GM12878 (cell line): ENCODE measurements at regions not wholly inside any gene's neighbourhood (a gene's known extent, or its start where the extent isn't known, plus 50 kb on each side); places are given as distances from the start of the nearest gene placed in this dataset.

Experiments
- ATAC-seq: fragments of 200-7000 bp; cut with Tn5 transposase; 3 replicates; pipeline ENCODE4 v1.9.1; 2020; ENCODE audit warnings: mild to moderate bottlenecking, moderate library complexity
- BruUV-seq: library from RNA; stranded (reverse); fragments of 400-500 nt; replicated peaks from 2 replicates; lab custom pipeline; 2021; lab: Mats Ljungman, UMichigan
- CTCF ChIA-PET: fragments of 300-600 bp; sonication (Branson Sonifier 250); formaldehyde crosslinking; extraction: SDS; loops from one replicate; lab custom pipeline; 2021; ENCODE audit warnings: inconsistent platforms; lab: Yijun Ruan, JAX
- POLR2A ChIA-PET: fragments of 350-600 bp; formaldehyde crosslinking; extraction: SDS; loops from one replicate; lab custom pipeline; 2021; ENCODE audit warnings: inconsistent platforms; lab: Charles Lee
- RAD21 ChIA-PET: fragments of 300-600 bp; sonication (Branson Sonifier 250); formaldehyde crosslinking; loops from one replicate; lab custom pipeline; 2023; ENCODE audit warnings: antibody characterized with exemption; ENCODE audit not compliant: unreplicated experiment; lab: Charles Lee
- SMC1A ChIA-PET: fragments of 300-600 bp; sonication (Branson Sonifier 250); formaldehyde crosslinking; loops from one replicate; lab custom pipeline; 2023; ENCODE audit not compliant: unreplicated experiment, uncharacterized antibody; lab: Charles Lee
- DNase-seq: peaks from one replicate; pipeline ENCODE4 v3.0.0-alpha.2; 2011; ENCODE audit warnings: low read depth, low spot score
- FAIRE-seq: peaks from 3 replicates; lab custom pipeline; 2011; peaks lifted over from hg19 to GRCh38; lab: Jason Lieb, UNC
- H2AFZ ChIP-seq: 2 replicates; pipeline ENCODE4 v1.6.0; 2011; ENCODE audit warnings: low read depth, low read length, control low read depth; ENCODE audit not compliant: control insufficient read depth
- H3K27ac ChIP-seq: 2 replicates; pipeline ENCODE4 v1.5.1; 2011; ENCODE audit warnings: control low read depth; ENCODE audit not compliant: control insufficient read depth, insufficient read depth
- H3K27me3 ChIP-seq, 2 experiments: replicated peaks in 1 of 2; 2 replicates each; pipeline versions ENCODE4 v1.6.0 to v1.6.1; 2011; ENCODE audit warnings: low read length in 1 of 2; ENCODE audit not compliant: control insufficient read depth in 2 of 2, insufficient read depth in 2 of 2
- H3K36me3 ChIP-seq, 2 experiments: 2 replicates each; pipeline ENCODE4 v1.5.1; 2011; ENCODE audit warnings: low read length in 1 of 2; ENCODE audit not compliant: control insufficient read depth in 2 of 2, insufficient read depth in 2 of 2
- H3K4me1 ChIP-seq: 2 replicates; pipeline ENCODE4 v1.6.1; 2011; ENCODE audit warnings: mild to moderate bottlenecking, low read length, moderate library complexity, mixed read lengths; ENCODE audit not compliant: control insufficient read depth, insufficient read depth
- H3K4me2 ChIP-seq: 2 replicates; pipeline ENCODE4 v1.6.0; 2011; ENCODE audit warnings: control low read depth; ENCODE audit not compliant: control insufficient read depth, insufficient read depth
- H3K4me3 ChIP-seq: fragments of 200-600 bp; sonication (generic); 2 replicates; pipeline ENCODE4 v1.5.1; 2016
- H3K79me2 ChIP-seq: 2 replicates; pipeline ENCODE4 v1.6.0; 2011; ENCODE audit warnings: low read length; ENCODE audit not compliant: control insufficient read depth, insufficient read depth
- H3K9ac ChIP-seq: 2 replicates; pipeline ENCODE4 v1.8.0; 2011; ENCODE audit warnings: low read length, control low read depth, mixed read lengths; ENCODE audit not compliant: control insufficient read depth, insufficient read depth
- H3K9me3 ChIP-seq: replicated peaks from 3 replicates; pipeline ENCODE4 v1.5.1; 2011; ENCODE audit warnings: mild to moderate bottlenecking, low read length; ENCODE audit not compliant: control insufficient read depth, insufficient read depth
- H4K20me1 ChIP-seq: 2 replicates; pipeline ENCODE4 v1.6.0; 2011; ENCODE audit not compliant: control insufficient read depth, insufficient read depth
- ASH2L ChIP-seq: fragments of 300-600, 200-600 bp; sonication (generic); IDR thresholded peaks from 2 replicates; pipeline ENCODE4 v1.6.1; 2017; ENCODE audit warnings: low read depth, mild to moderate bottlenecking, borderline replicate concordance
- ETV6 ChIP-seq, 2 experiments: fragments of 450-650 bp in 1 of 2; IDR thresholded peaks in 1 of 2; conservative IDR thresholded peaks in 1 of 2; 2 replicates each; pipeline ENCODE4 v1.6.1; 2014; ENCODE audit warnings: antibody characterized with exemption in 1 of 2, borderline replicate concordance in 1 of 2, low read depth in 1 of 2, mild to moderate bottlenecking in 1 of 2, moderate library complexity in 1 of 2
- FOXM1 ChIP-seq: IDR thresholded peaks from 2 replicates; pipeline ENCODE4 v1.6.1; 2012; ENCODE audit warnings: low read depth, mild to moderate bottlenecking, inconsistent platforms, low read length, moderate library complexity
- NFYA ChIP-seq: IDR thresholded peaks from 2 replicates; pipeline ENCODE4 v1.6.1; 2011; ENCODE audit warnings: low read depth, mild to moderate bottlenecking, low read length, improper control_type of control experiment, borderline replicate concordance
- PAX5 ChIP-seq: IDR thresholded peaks from 2 replicates; pipeline ENCODE4 v1.6.1; 2011; ENCODE audit warnings: low read depth, low read length, borderline replicate concordance
- SREBF2 ChIP-seq: IDR thresholded peaks from 2 replicates; pipeline ENCODE4 v1.6.1; 2012; ENCODE audit warnings: mild to moderate bottlenecking, low read length
- YBX1 ChIP-seq: fragments of 450-650 bp; IDR thresholded peaks from 2 replicates; pipeline ENCODE4 v1.6.1; 2016; ENCODE audit warnings: antibody characterized with exemption
- WGBS: methylation state at CpG from one replicate; pipeline ENCODE4 v1.1.6; 2016; ENCODE audit warnings: low lambda C conversion rate; ENCODE audit not compliant: insufficient replicate concordance, insufficient coverage; ENCODE audit errors: missing lambda C conversion rate; 5-methylcytosine and 5-hydroxymethylcytosine counted together
- in situ Hi-C: fragments of 300-500 bp; cut with MboI; formaldehyde crosslinking; loops from 9 replicates; pipeline ENCODE4 v1.14.3; 2018; ENCODE audit warnings: mixed read lengths
- intact Hi-C: fragments of 100-400 bp; cut with micrococcal nuclease; formaldehyde crosslinking; loops from one replicate; pipeline ENCODE4 v1.14.2; 2022; ENCODE audit not compliant: unreplicated experiment
- TF ChIP-seq, protein P1 (sequence below): fragments of 450-650 bp; IDR thresholded peaks from 2 replicates; pipeline ENCODE4 v1.6.1; 2017; ENCODE audit warnings: low read depth, mild to moderate bottlenecking, moderate library complexity

DNA sequence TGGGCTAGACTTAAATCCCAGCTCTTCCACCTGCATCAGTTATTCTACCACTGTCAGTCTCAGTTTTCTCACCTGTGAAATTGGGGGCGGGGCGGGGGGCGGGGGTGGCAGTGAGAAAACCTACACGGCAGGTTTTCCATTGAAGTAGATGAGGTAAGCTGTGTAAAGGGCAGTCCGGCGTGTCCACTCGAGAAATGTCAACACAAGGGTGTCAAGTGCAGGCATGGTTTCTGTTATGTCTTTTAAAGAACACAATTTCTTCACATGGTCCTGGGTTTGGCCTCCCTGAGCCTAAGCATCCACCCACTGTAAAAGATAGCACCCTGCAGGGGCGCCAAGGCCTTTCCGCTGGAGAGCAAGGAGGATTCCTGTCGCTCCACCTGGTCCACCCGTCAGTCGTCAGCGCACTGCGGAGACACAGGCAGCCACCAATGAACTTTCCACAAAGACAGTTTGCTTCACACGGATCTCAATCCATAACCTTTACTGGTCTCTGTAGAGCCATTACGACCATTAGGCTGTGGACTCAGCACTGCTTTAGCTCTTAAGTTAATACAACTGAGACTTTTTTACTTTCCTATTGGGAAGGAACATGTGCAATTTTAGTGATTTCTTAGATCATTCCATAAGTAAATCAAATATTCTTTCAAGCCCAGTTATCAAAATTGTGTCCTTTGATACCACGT is 99.5 kb upstream of the FOXB1 start:
- no peak overlapping the region for H3K4me2 ChIP-seq
- H3K9me3 ChIP-seq = no peaks in the 10 kb centered on the region
- no peaks in the 10 kb centered on the region for H4K20me1 ChIP-seq
- H3K27ac ChIP-seq = no peak overlapping the region
- no peaks in the 10 kb centered on the region for H3K36me3 ChIP-seq
- no peak for ATAC-seq
- CTCF ChIA-PET = no interaction called here
- H3K79me2 ChIP-seq = no peaks in the 10 kb centered on the region
- intact Hi-C loops = no loop called here
- POLR2A ChIA-PET = no interaction called here
- WGBS = 51% methylated on average over 17 of the region's 17 CpGs
- no peak overlapping the region for H2AFZ ChIP-seq
- H3K4me3 ChIP-seq = no peak overlapping the region
- TF ChIP-seq YBX1 (no peak), SREBF2 (no peak), PAX5 (no peak)
- TF ChIP-seq, all 136 proteins: peak for 0
- DNase-seq (no peak), FAIRE-seq (no peak)
- SMC1A ChIA-PET = no interaction called here
- BruUV-seq = no TSS peak
- H3K9ac ChIP-seq = no peak overlapping the region
- H3K4me1 ChIP-seq = no peaks in the 10 kb centered on the region
- RAD21 ChIA-PET = no interaction called here
- in situ Hi-C loops = loop anchor here (25.0 kb wide), 1 partner anchor 283 kb away; no protein-coding TSS in a partner anchor
- H3K27me3 ChIP-seq = peaks cover 0 to 4% of the 10 kb centered on the region in 2 experiments; a peak in 1 of 4 replicates

DNA sequence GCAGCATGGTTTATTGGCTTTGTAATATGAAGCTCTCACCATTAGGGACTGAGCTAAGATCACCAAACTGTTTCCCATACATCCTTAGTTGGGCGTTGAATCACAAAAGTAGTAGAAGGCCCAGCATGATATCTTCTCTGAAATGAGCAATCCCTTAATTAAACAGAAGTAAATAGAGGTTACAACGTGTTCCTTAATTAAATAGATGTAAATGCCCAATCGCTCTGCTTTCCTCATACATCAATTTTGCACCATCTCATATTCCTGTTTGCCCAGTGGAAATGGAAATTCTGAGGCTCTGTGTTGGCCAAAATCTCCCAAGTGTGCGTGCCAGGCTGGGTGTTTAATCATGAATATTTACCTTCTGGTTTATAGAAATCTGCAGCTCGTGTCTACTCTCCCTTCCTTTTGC is 107.4 kb upstream of the FOXB1 start:
- Histone ChIP-seq H3K36me3 (no peaks in the 10 kb centered on the region), H3K27ac (no peak overlapping the region), H3K4me1 (no peaks in the 10 kb centered on the region), H4K20me1 (no peaks in the 10 kb centered on the region), H3K9me3 (no peaks in the 10 kb centered on the region), H3K27me3 (no peaks in the 10 kb centered on the region), H3K79me2 (no peaks in the 10 kb centered on the region), H3K4me3 (no peak overlapping the region), H3K4me2 (no peak overlapping the region)
- ChIA-PET SMC1A (interaction anchor here (0.6 kb wide), 1 partner anchor 1484 kb away, joined by 3 read pairs; no protein-coding TSS in a partner anchor), POLR2A (no interaction called here), RAD21 (no interaction called here)
- FAIRE-seq (no peak), DNase-seq (no peak), ATAC-seq (no peak)
- BruUV-seq = no TSS peak
- intact Hi-C loops = no loop called here
- in situ Hi-C loops = no loop called here
- WGBS = 1% methylated on average over 5 of the region's 5 CpGs
- TF ChIP-seq NFYA (no peak), ASH2L (no peak), FOXM1 (no peak), ETV6 (conservative IDR thresholded peaks at IDR 0.05 in 1 of 2, IDR thresholded peaks at IDR 0.05 in 1 of 2; ENCODE audit: borderline replicate concordance in 1 of 2, low read depth in 1 of 2) (no peak)
- TF ChIP-seq, protein P1, sequence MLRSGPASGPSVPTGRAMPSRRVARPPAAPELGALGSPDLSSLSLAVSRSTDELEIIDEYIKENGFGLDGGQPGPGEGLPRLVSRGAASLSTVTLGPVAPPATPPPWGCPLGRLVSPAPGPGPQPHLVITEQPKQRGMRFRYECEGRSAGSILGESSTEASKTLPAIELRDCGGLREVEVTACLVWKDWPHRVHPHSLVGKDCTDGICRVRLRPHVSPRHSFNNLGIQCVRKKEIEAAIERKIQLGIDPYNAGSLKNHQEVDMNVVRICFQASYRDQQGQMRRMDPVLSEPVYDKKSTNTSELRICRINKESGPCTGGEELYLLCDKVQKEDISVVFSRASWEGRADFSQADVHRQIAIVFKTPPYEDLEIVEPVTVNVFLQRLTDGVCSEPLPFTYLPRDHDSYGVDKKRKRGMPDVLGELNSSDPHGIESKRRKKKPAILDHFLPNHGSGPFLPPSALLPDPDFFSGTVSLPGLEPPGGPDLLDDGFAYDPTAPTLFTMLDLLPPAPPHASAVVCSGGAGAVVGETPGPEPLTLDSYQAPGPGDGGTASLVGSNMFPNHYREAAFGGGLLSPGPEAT = no peak
- TF ChIP-seq, all 136 proteins: peak for 0
- no peak overlapping the region for H3K9ac ChIP-seq
- no peak overlapping the region for H2AFZ ChIP-seq
- CTCF ChIA-PET = no interaction called here
